ENCODE measurements at regions not wholly inside any gene's neighbourhood (a gene's known extent, or its start where the extent isn't known, plus 50 kb on each side); places are given as distances from the start of the nearest gene placed in this dataset.

GRCh38 chr3:76021376-76021775, 236.0 kb upstream of the ZNF717 start:
- no peaks in the 10 kb centered on the region for H3K36me3 ChIP-seq
- no peaks in the 10 kb centered on the region for H3K4me1 ChIP-seq
- no peak overlapping the region for H3K4me3 ChIP-seq
- ATAC-seq (no peak), DNase-seq (no peak)
- H3K27me3 ChIP-seq, result no peaks in the 10 kb centered on the region
- no peak overlapping the region for H3K27ac ChIP-seq
- no peak for TF ChIP-seq CTCF (IDR thresholded peaks at IDR 0.05)
- H3K9me3 ChIP-seq, result no peaks in the 10 kb centered on the region
- intact Hi-C loops (cut with DNase I), result no loop called here

- H3K27ac ChIP-seq, result no peak overlapping the region
- TF ChIP-seq CTCF (IDR thresholded peaks at IDR 0.05), result peak; percentile 41
- no peak for DNase-seq
- no peak for ATAC-seq
- intact Hi-C loops (cut with DNase I), result no loop called here
- no peaks in the 10 kb centered on the region for H3K9me3 ChIP-seq
- no peaks in the 10 kb centered on the region for H3K4me1 ChIP-seq
- H3K27me3 ChIP-seq, result no peaks in the 10 kb centered on the region
- no peaks in the 10 kb centered on the region for H3K36me3 ChIP-seq
- no peak overlapping the region for H3K4me3 ChIP-seq
Observed at GRCh38 chr3:76024640-76025039, 239.3 kb upstream of the ZNF717 start.

- intact Hi-C loops (cut with DNase I), result no loop called here
- Histone ChIP-seq H3K4me1 (no peaks in the 10 kb centered on the region), H3K27me3 (no peaks in the 10 kb centered on the region), H3K27ac (no peak overlapping the region), H3K36me3 (no peaks in the 10 kb centered on the region), H3K9me3 (peaks cover 2% of the 10 kb centered on the region), H3K4me3 (no peak overlapping the region)
- no peak for TF ChIP-seq CTCF (IDR thresholded peaks at IDR 0.05)
- ATAC-seq (no peak), DNase-seq (no peak)
Observed at GRCh38 chr3:76025561-76025960, 240.2 kb upstream of the ZNF717 start.

- Histone ChIP-seq H3K36me3 (no peaks in the 10 kb centered on the region), H3K4me1 (no peaks in the 10 kb centered on the region), H3K27ac (no peak overlapping the region), H3K27me3 (no peaks in the 10 kb centered on the region), H3K4me3 (no peak overlapping the region), H3K9me3 (peaks cover 3% of the 10 kb centered on the region)
- no peak for DNase-seq
- ATAC-seq, result no peak
- TF ChIP-seq CTCF (IDR thresholded peaks at IDR 0.05), result no peak
- intact Hi-C loops (cut with DNase I), result no loop called here
Observed at GRCh38 chr3:76026379-76026778, 241.0 kb upstream of the ZNF717 start.

- no peaks in the 10 kb centered on the region for H3K4me1 ChIP-seq
- DNase-seq, result no peak
- H3K4me3 ChIP-seq, result no peak overlapping the region
- H3K27ac ChIP-seq, result no peak overlapping the region
- intact Hi-C loops (cut with DNase I), result no loop called here
- H3K36me3 ChIP-seq, result no peaks in the 10 kb centered on the region
- peaks cover 3% of the 10 kb centered on the region for H3K9me3 ChIP-seq
- H3K27me3 ChIP-seq, result no peaks in the 10 kb centered on the region
- no peak for ATAC-seq
- no peak for TF ChIP-seq CTCF (IDR thresholded peaks at IDR 0.05)
Observed at GRCh38 chr3:76028774-76029173, 243.4 kb upstream of the ZNF717 start.

- Histone ChIP-seq H3K36me3 (no peaks in the 10 kb centered on the region), H3K27ac (no peak overlapping the region), H3K9me3 (peaks cover 3% of the 10 kb centered on the region), H3K27me3 (no peaks in the 10 kb centered on the region), H3K4me3 (no peak overlapping the region), H3K4me1 (no peaks in the 10 kb centered on the region)
- intact Hi-C loops (cut with DNase I), result no loop called here
- DNase-seq (no peak), ATAC-seq (no peak)
- TF ChIP-seq CTCF (IDR thresholded peaks at IDR 0.05), result no peak
Observed at GRCh38 chr3:76034649-76035048, 249.3 kb upstream of the ZNF717 start.
